ENCODE measurements at regions not wholly inside any gene's neighbourhood (a gene's known extent, or its start where the extent isn't known, plus 50 kb on each side); places are given as distances from the start of the nearest gene placed in this dataset.

GRCh38 chr5:113788141-113788655 is 274.7 kb downstream of the YTHDC2 start:
- Mint-ChIP-seq H3K27ac (no peak overlapping the region), H3K9me3 (peaks cover 4% of the 10 kb centered on the region in 2 donors), H3K36me3 (no peaks in the 10 kb centered on the region), H3K4me1 (no peaks in the 10 kb centered on the region), H3K4me3 (no peak overlapping the region), H3K27me3 (ENCODE audit: low read depth in 2 of 2) (no peaks in the 10 kb centered on the region)
- no peaks in the 10 kb centered on the region for H3K9me3 ChIP-seq (ENCODE audit: control insufficient read depth, insufficient read depth, low read length)
- no peak overlapping the region for H3K27ac ChIP-seq (ENCODE audit: low read length)
- H3K27me3 ChIP-seq (ENCODE audit: control insufficient read depth, insufficient read depth, low read length): no peaks in the 10 kb centered on the region
- WGBS (ENCODE audit: insufficient coverage): 42% methylated on average over 3 of the region's 5 CpGs
- intact Hi-C loops (cut with micrococcal nuclease): no loop called here
- no peaks in the 10 kb centered on the region for H3K36me3 ChIP-seq (ENCODE audit: control insufficient read depth, insufficient read depth, low read length)
- no peak overlapping the region for H3K4me3 ChIP-seq (ENCODE audit: low read length)
- H3K4me1 ChIP-seq (ENCODE audit: control insufficient read depth, insufficient read depth, low read length): no peaks in the 10 kb centered on the region
- no peak for DNase-seq
- TF ChIP-seq, protein P1, sequence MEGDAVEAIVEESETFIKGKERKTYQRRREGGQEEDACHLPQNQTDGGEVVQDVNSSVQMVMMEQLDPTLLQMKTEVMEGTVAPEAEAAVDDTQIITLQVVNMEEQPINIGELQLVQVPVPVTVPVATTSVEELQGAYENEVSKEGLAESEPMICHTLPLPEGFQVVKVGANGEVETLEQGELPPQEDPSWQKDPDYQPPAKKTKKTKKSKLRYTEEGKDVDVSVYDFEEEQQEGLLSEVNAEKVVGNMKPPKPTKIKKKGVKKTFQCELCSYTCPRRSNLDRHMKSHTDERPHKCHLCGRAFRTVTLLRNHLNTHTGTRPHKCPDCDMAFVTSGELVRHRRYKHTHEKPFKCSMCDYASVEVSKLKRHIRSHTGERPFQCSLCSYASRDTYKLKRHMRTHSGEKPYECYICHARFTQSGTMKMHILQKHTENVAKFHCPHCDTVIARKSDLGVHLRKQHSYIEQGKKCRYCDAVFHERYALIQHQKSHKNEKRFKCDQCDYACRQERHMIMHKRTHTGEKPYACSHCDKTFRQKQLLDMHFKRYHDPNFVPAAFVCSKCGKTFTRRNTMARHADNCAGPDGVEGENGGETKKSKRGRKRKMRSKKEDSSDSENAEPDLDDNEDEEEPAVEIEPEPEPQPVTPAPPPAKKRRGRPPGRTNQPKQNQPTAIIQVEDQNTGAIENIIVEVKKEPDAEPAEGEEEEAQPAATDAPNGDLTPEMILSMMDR (IDR thresholded peaks at IDR 0.05): no peak
- ATAC-seq: no peak

DNA sequence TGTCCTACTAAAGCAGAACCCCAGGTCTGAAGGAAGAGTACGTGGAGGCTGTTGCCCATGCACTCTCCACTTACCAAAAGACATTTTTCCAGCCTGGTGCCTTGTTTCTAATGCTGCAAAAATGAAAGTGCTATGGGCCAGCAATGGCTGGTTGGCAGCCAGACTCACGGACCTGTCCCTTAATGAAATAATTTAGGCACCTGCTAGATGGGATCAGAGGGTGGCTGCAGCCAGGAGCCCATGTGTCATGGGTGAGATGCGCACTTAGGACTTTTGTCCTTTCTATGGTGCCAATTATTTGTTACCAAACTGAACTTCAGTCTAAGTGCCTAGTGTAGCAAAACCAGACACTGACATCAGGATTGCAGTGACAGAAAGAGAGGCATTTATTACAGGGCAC is 276.3 kb downstream of the YTHDC2 start:
- Histone ChIP-seq H3K27ac (ENCODE audit: low read length) (no peak overlapping the region), H3K9me3 (ENCODE audit: control insufficient read depth, insufficient read depth, low read length) (no peaks in the 10 kb centered on the region), H3K27me3 (ENCODE audit: control insufficient read depth, insufficient read depth, low read length) (no peaks in the 10 kb centered on the region), H3K4me1 (ENCODE audit: control insufficient read depth, insufficient read depth, low read length) (no peaks in the 10 kb centered on the region), H3K36me3 (ENCODE audit: control insufficient read depth, insufficient read depth, low read length) (no peaks in the 10 kb centered on the region), H3K4me3 (ENCODE audit: low read length) (no peak overlapping the region)
- Mint-ChIP-seq H3K27ac (no peak overlapping the region), H3K27me3 (ENCODE audit: low read depth in 2 of 2) (no peaks in the 10 kb centered on the region), H3K9me3 (peaks cover 4% of the 10 kb centered on the region in 2 donors), H3K4me3 (no peak overlapping the region), H3K4me1 (no peaks in the 10 kb centered on the region), H3K36me3 (no peaks in the 10 kb centered on the region)
- TF ChIP-seq, protein P1 (IDR thresholded peaks at IDR 0.05): no peak
- ATAC-seq: no peak
- 84% methylated on average over 3 of the region's 3 CpGs for WGBS (ENCODE audit: insufficient coverage)
- intact Hi-C loops (cut with micrococcal nuclease): no loop called here
- no peak for DNase-seq

DNA sequence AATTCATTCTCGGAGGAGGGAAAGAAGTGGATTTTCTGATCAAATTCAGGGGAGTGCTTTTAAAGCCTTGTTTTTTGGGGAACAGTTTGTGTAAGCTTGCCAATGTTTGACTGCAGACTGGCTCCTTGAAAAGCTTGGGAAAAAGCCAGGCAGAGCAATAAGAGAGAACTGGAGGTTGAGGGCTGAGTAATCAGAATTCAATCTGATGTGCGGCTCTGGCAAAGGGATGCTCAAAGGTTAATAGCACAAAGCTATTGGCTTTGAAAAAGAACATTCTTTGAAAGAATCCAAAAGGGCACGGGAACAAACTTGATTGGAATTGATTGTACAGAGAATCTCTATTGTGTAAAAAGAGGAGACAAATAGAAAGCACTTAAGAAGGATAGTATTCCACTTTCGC is 279.3 kb downstream of the YTHDC2 start:
- H3K27me3 Mint-ChIP-seq (ENCODE audit: low read depth in 2 of 2): no peaks in the 10 kb centered on the region
- Histone ChIP-seq H3K4me3 (ENCODE audit: low read length) (no peak overlapping the region), H3K27ac (ENCODE audit: low read length) (no peak overlapping the region), H3K4me1 (ENCODE audit: control insufficient read depth, insufficient read depth, low read length) (no peaks in the 10 kb centered on the region), H3K36me3 (ENCODE audit: control insufficient read depth, insufficient read depth, low read length) (no peaks in the 10 kb centered on the region), H3K9me3 (ENCODE audit: control insufficient read depth, insufficient read depth, low read length) (no peaks in the 10 kb centered on the region), H3K27me3 (ENCODE audit: control insufficient read depth, insufficient read depth, low read length) (no peaks in the 10 kb centered on the region)
- intact Hi-C loops (cut with micrococcal nuclease): no loop called here
- ATAC-seq (no peak), DNase-seq (no peak)
- no peaks in the 10 kb centered on the region for H3K4me1 Mint-ChIP-seq
- TF ChIP-seq, protein P1 (IDR thresholded peaks at IDR 0.05): no peak
- peaks cover 0 to 2% of the 10 kb centered on the region in 2 donors for H3K9me3 Mint-ChIP-seq
- no peak overlapping the region for H3K4me3 Mint-ChIP-seq
- no peak overlapping the region for H3K27ac Mint-ChIP-seq
- WGBS (ENCODE audit: insufficient coverage): 86% methylated on average over 4 of the region's 4 CpGs
- no peaks in the 10 kb centered on the region for H3K36me3 Mint-ChIP-seq

- no peaks in the 10 kb centered on the region for H3K27me3 ChIP-seq (ENCODE audit: control insufficient read depth, insufficient read depth, low read length)
- H3K9me3 ChIP-seq (ENCODE audit: control insufficient read depth, insufficient read depth, low read length): no peaks in the 10 kb centered on the region
- intact Hi-C loops (cut with micrococcal nuclease): no loop called here
- Mint-ChIP-seq H3K4me3 (no peak overlapping the region), H3K36me3 (no peaks in the 10 kb centered on the region), H3K9me3 (peaks cover 2 to 4% of the 10 kb centered on the region in 2 donors), H3K27me3 (ENCODE audit: low read depth in 2 of 2) (no peaks in the 10 kb centered on the region), H3K27ac (no peak overlapping the region), H3K4me1 (no peaks in the 10 kb centered on the region)
- H3K36me3 ChIP-seq (ENCODE audit: control insufficient read depth, insufficient read depth, low read length): no peaks in the 10 kb centered on the region
- TF ChIP-seq, protein P1 (IDR thresholded peaks at IDR 0.05): no peak
- no peak for DNase-seq
- ATAC-seq: no peak
- whole genome bisulfite sequencing (ENCODE audit: insufficient coverage): 94% methylated on average over 1 of the region's 1 CpG
- H3K4me1 ChIP-seq (ENCODE audit: control insufficient read depth, insufficient read depth, low read length): no peaks in the 10 kb centered on the region
- H3K27ac ChIP-seq (ENCODE audit: low read length): no peak overlapping the region
- H3K4me3 ChIP-seq (ENCODE audit: low read length): no peak overlapping the region
These were observed 281.5 kb downstream of the YTHDC2 start for GRCh38 chr5:113794981-113795380.

All from natural killer cell (primary cell).